ENCODE measurements at regions not wholly inside any gene's neighbourhood (a gene's known extent, or its start where the extent isn't known, plus 50 kb on each side); places are given as distances from the start of the nearest gene placed in this dataset.

- Histone ChIP-seq H3K18ac (ENCODE audit: insufficient read length, low read depth, low read length) (no peak overlapping the region), H3K23ac (ENCODE audit: insufficient read length, low read depth, low read length) (no peak overlapping the region), H3K23me2 (ENCODE audit: insufficient read length, low read depth, low read length, poor library complexity, severe bottlenecking) (no peaks in the 10 kb centered on the region), H3K4ac (ENCODE audit: low read depth, low read length) (no peak overlapping the region), H3K27ac (ENCODE audit: insufficient read length, low read depth, low read length) (no peak overlapping the region), H3K4me2 (ENCODE audit: insufficient read depth, insufficient read length, low read length) (no peak overlapping the region), H2BK12ac (ENCODE audit: insufficient read length, low read depth, low read length) (no peak overlapping the region), H4K20me1 (ENCODE audit: control insufficient read depth, insufficient read depth, insufficient read length) (no peaks in the 10 kb centered on the region), H3K9ac (ENCODE audit: extremely low read depth, insufficient read length, low read length) (no peak overlapping the region), H4K5ac (ENCODE audit: insufficient read length, low read depth, low read length) (no peak overlapping the region), H4K91ac (ENCODE audit: insufficient read length, low read depth, low read length) (no peak overlapping the region), H2BK20ac (ENCODE audit: low read depth, low read length, poor library complexity, severe bottlenecking) (no peak overlapping the region), H3K14ac (ENCODE audit: insufficient read depth, low read length) (no peak overlapping the region), H2BK5ac (ENCODE audit: insufficient read length, low read length) (no peak overlapping the region), H2AFZ (ENCODE audit: low read length) (no peak overlapping the region), H3T11ph (ENCODE audit: low read length) (no peak overlapping the region), H2BK15ac (ENCODE audit: low read depth, low read length) (no peak overlapping the region), H2AK5ac (ENCODE audit: insufficient read length, low read length) (no peak overlapping the region), H3K4me1 (ENCODE audit: insufficient read depth, low read length) (no peaks in the 10 kb centered on the region), H3K79me2 (ENCODE audit: insufficient read depth, low read length) (no peaks in the 10 kb centered on the region), H3K56ac (ENCODE audit: insufficient read length, low read depth, low read length) (no peak overlapping the region), H4K8ac (replicated peaks; ENCODE audit: insufficient read length, low read depth, low read length) (no peak overlapping the region), H3K9me3 (ENCODE audit: control insufficient read depth, low read depth, low read length) (no peaks in the 10 kb centered on the region), H3K79me1 (ENCODE audit: insufficient read depth, low read depth, low read length, poor library complexity, severe bottlenecking) (no peaks in the 10 kb centered on the region), H2BK120ac (ENCODE audit: low read depth, low read length, poor library complexity, severe bottlenecking) (no peak overlapping the region), H3K27me3 (ENCODE audit: insufficient read depth, low read length) (no peaks in the 10 kb centered on the region)
- Mint-ChIP-seq H3K4me3 (no peak overlapping the region), H3K27me3 (ENCODE audit: low read depth) (no peaks in the 10 kb centered on the region; the same call in 1 of the 2 replicates), H3K36me3 (ENCODE audit: insufficient read depth in 1 of 3, low read depth in 3 of 3) (peaks cover 20 to 49% (median 21%) of the 10 kb centered on the region in 3 experiments), H3K4me1 (peaks cover 3 to 5% of the 10 kb centered on the region in 2 experiments; a peak in 2 of 4 replicates), H3K27ac (no peak overlapping the region), H3K9me3 (peaks cover 32 to 50% of the 10 kb centered on the region in 2 experiments)
- DNase-seq: no peak
- no peak for TF ChIP-seq CTCF (conservative IDR thresholded peaks at IDR 0.05)
Observed at GRCh38 chr13:33893559-33893958, 75.6 kb downstream of the RFC3 start.

All from H9 (cell line).